ENCODE measurements at regions not wholly inside any gene's neighbourhood (a gene's known extent, or its start where the extent isn't known, plus 50 kb on each side); places are given as distances from the start of the nearest gene placed in this dataset.

DNA sequence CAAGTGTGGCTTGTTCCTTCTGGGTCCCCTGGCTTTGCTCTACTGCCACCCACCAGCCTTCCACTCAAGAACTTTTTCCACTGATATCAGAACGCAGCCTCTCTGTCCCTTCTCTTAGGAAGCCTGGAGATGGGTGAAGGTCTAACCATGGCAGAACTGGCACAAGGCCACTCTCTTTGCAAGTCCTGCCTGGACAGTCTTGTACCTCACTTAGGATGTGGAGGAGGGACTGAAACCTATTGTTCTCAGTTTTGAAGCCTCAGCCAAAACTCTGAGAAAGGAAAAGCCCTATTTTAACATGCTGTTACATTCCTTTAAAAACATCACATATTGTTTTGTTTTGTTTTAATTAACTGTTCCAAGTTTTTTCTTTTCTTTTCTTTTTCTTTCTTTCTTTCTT is 58.9 kb upstream of the NCOA1 start:
- TF ChIP-seq, protein P1, sequence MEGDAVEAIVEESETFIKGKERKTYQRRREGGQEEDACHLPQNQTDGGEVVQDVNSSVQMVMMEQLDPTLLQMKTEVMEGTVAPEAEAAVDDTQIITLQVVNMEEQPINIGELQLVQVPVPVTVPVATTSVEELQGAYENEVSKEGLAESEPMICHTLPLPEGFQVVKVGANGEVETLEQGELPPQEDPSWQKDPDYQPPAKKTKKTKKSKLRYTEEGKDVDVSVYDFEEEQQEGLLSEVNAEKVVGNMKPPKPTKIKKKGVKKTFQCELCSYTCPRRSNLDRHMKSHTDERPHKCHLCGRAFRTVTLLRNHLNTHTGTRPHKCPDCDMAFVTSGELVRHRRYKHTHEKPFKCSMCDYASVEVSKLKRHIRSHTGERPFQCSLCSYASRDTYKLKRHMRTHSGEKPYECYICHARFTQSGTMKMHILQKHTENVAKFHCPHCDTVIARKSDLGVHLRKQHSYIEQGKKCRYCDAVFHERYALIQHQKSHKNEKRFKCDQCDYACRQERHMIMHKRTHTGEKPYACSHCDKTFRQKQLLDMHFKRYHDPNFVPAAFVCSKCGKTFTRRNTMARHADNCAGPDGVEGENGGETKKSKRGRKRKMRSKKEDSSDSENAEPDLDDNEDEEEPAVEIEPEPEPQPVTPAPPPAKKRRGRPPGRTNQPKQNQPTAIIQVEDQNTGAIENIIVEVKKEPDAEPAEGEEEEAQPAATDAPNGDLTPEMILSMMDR (conservative IDR thresholded peaks at IDR 0.05; ENCODE audit: low read depth, low read length), result no peak
- no peak overlapping the region for H3K4me3 ChIP-seq (ENCODE audit: low read length)
- DNase-seq (ENCODE audit: low read depth), result no peak

DNA sequence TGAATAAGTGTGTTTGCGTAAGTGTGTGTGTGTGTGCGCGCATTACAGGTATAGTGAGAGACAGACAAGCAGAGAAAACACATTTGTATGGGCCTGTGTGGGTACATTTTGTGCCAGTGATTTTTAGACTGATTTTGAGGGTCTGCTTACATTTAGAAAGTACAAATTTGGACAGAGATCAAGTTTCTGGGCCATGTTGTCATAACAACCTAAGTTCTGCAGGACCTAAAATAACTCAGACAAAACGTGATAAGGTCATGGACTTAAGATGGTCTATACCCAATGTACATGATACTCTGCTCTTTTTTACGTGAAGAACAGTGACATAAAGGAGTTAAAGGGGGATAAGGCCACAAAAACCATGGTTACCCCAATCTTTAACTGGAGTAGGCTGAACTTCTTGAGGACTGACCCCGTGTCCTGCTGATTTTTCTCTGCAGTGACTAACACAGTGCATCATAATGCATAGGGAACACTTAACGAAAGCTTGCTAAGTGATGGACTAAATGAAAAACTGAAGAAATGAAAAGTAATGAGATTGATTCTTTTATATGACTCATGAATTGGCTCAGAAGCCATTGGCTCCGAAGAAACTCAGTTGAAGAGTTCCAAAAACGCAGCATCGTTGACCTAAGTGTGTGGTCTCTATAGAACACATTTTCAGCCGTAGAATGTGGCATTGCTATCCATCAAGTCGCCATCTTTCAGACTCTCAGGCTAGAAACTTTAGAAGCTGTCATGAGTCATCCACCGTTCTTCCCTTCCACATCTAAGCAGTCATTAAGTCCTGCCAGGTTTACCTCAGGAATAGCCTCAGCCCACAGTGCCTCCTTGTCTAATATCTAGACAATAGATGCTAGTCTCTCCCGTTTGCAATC is 61.6 kb upstream of the NCOA1 start:
- H3K4me3 ChIP-seq (ENCODE audit: low read length), result no peak overlapping the region
- no peak for DNase-seq (ENCODE audit: low read depth)
- TF ChIP-seq, protein P1 (conservative IDR thresholded peaks at IDR 0.05; ENCODE audit: low read depth, low read length), result no peak

DNA sequence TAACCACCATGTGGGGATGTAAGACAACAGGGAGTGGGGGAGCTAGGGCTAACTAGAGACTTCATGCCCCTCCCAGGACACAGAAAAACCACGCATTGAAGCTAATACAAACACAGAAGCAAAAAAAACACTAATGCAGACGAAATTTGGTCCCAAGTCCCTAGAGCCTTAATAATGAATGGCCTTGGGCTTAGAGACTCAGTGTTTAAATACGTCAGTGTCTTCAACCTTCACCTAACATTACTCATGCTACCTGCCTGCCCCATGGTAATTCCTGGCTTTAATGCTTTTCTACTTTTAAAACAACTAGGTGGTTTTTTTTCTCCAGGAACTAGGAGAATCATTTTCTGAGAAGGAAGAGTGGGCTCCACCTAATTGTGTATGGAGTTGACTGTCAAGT is 64.1 kb upstream of the ITSN2 start:
- TF ChIP-seq, protein P1 (conservative IDR thresholded peaks at IDR 0.05; ENCODE audit: low read depth, low read length), result no peak
- no peak overlapping the region for H3K4me3 ChIP-seq (ENCODE audit: low read length)
- DNase-seq (ENCODE audit: low read depth), result no peak

DNA sequence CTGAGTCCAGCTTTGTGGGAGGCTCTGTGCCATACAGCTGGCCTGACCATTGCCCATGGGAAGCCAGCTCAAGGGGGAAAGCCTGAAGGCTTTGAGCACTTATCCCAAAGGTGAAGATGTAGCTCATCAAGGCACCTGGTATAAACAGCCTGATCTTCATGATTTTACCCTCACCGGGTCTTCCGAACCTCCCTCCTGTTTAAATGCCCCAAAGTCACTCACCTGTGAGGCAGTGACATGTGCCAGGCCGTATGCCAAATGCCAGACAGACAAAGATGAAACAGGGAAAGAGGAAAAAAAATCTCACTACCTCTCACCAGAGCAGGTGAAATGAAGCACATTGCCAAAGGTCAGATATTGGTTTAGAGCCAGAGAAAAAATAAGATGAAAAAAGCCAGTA is 62.8 kb upstream of the ITSN2 start:
- no peak for DNase-seq (ENCODE audit: low read depth)
- TF ChIP-seq, protein P1 (conservative IDR thresholded peaks at IDR 0.05; ENCODE audit: low read depth, low read length), result no peak
- H3K4me3 ChIP-seq (ENCODE audit: low read length), result no peak overlapping the region

DNA sequence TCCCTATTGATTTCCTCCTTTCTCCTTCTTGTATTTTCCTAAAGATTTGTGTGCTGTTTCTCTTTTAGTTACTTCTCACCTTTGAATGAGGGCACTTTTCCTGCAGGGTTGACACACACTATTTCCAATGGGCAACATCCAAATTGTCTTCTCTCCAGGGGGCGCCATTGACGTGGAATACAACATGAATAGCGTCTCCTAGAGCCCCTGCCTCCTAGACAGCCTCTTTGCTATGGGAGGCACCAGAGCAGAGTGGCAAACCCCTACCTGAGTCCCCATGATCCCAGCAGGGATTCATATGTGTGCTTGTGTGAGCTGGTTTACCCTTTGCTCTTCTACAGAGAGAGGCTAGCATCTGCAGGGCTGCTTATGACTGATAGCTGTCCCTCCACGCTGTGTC is 61.3 kb upstream of the ITSN2 start:
- H3K4me3 ChIP-seq (ENCODE audit: low read length), result no peak overlapping the region
- TF ChIP-seq, protein P1 (conservative IDR thresholded peaks at IDR 0.05; ENCODE audit: low read depth, low read length), result peak; percentile 66
- DNase-seq (ENCODE audit: low read depth), result no peak

DNA sequence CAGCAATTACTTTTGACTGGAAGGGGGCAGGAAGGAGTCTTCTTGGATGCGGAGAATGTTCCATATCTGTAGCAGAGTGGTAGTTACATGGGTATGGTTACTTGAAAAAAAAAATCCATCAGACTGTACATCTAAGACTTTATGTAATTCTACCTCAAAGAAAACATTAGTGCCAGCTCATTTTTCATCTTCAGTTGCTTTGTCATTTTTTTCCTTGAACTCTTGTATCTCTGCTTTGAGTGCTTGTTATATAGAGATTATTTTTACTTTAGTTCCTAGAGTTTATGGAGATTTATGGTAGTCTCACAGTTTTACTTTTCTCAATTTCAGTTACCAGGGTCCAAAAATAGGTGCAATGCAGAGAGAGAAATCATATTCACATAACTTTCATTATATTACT is 60.0 kb upstream of the ITSN2 start:
- TF ChIP-seq, protein P1 (conservative IDR thresholded peaks at IDR 0.05; ENCODE audit: low read depth, low read length), result no peak
- H3K4me3 ChIP-seq (ENCODE audit: low read length), result no peak overlapping the region
- DNase-seq (ENCODE audit: low read depth), result no peak
